ENCODE measurements at regions not wholly inside any gene's neighbourhood (a gene's known extent, or its start where the extent isn't known, plus 50 kb on each side); places are given as distances from the start of the nearest gene placed in this dataset.

GRCh38 chr1:188364927-188365449, 1536.2 kb downstream of the PLA2G4A start:
- no peak overlapping the region for H3K9ac ChIP-seq (ENCODE audit: low read depth, low read length)
- no peaks in the 10 kb centered on the region for H3K9me3 ChIP-seq (ENCODE audit: control insufficient read depth, insufficient read depth, low read length)
- H3K4me1 ChIP-seq (ENCODE audit: insufficient read depth, low read length), result peaks cover 6% of the 10 kb centered on the region
- no peaks in the 10 kb centered on the region for H3K36me3 ChIP-seq (ENCODE audit: insufficient read depth, low read length)

- no peak overlapping the region for H3K9ac ChIP-seq (ENCODE audit: low read depth, low read length)
- H3K36me3 ChIP-seq (ENCODE audit: insufficient read depth, low read length), result no peaks in the 10 kb centered on the region
- H3K9me3 ChIP-seq (ENCODE audit: control insufficient read depth, insufficient read depth, low read length), result no peaks in the 10 kb centered on the region
- H3K4me1 ChIP-seq (ENCODE audit: insufficient read depth, low read length), result peaks cover 6% of the 10 kb centered on the region
Observed at GRCh38 chr1:188365874-188366273, 1537.1 kb downstream of the PLA2G4A start.

- H3K9ac ChIP-seq (ENCODE audit: low read depth, low read length), result no peak overlapping the region
- no peaks in the 10 kb centered on the region for H3K9me3 ChIP-seq (ENCODE audit: control insufficient read depth, insufficient read depth, low read length)
- H3K36me3 ChIP-seq (ENCODE audit: insufficient read depth, low read length), result no peaks in the 10 kb centered on the region
- H3K4me1 ChIP-seq (ENCODE audit: insufficient read depth, low read length), result peaks cover 6% of the 10 kb centered on the region
Observed at GRCh38 chr1:188367661-188368060, 1538.9 kb downstream of the PLA2G4A start.

GRCh38 chr1:188371295-188371806, 1542.6 kb downstream of the PLA2G4A start:
- H3K4me1 ChIP-seq (ENCODE audit: insufficient read depth, low read length), result no peaks in the 10 kb centered on the region
- no peaks in the 10 kb centered on the region for H3K36me3 ChIP-seq (ENCODE audit: insufficient read depth, low read length)
- H3K9me3 ChIP-seq (ENCODE audit: control insufficient read depth, insufficient read depth, low read length), result no peaks in the 10 kb centered on the region
- H3K9ac ChIP-seq (ENCODE audit: low read depth, low read length), result no peak overlapping the region

GRCh38 chr1:188372821-188373220, 1544.1 kb downstream of the PLA2G4A start:
- H3K9ac ChIP-seq (ENCODE audit: low read depth, low read length), result no peak overlapping the region
- H3K4me1 ChIP-seq (ENCODE audit: insufficient read depth, low read length), result no peaks in the 10 kb centered on the region
- H3K36me3 ChIP-seq (ENCODE audit: insufficient read depth, low read length), result no peaks in the 10 kb centered on the region
- H3K9me3 ChIP-seq (ENCODE audit: control insufficient read depth, insufficient read depth, low read length), result no peaks in the 10 kb centered on the region

GRCh38 chr1:188382851-188383250, 1554.1 kb downstream of the PLA2G4A start:
- no peak overlapping the region for H3K9ac ChIP-seq (ENCODE audit: low read depth, low read length)

GRCh38 chr1:188386161-188386560, 1557.4 kb downstream of the PLA2G4A start:
- H3K9ac ChIP-seq (ENCODE audit: low read depth, low read length), result no peak overlapping the region
- no peaks in the 10 kb centered on the region for H3K9me3 ChIP-seq (ENCODE audit: control insufficient read depth, insufficient read depth, low read length)
- H3K4me1 ChIP-seq (ENCODE audit: insufficient read depth, low read length), result no peaks in the 10 kb centered on the region
- no peaks in the 10 kb centered on the region for H3K36me3 ChIP-seq (ENCODE audit: insufficient read depth, low read length)

More at GRCh38 chr1:188382851-188383250, 1554.1 kb downstream of the PLA2G4A start:
- no peaks in the 10 kb centered on the region for H3K36me3 ChIP-seq (ENCODE audit: insufficient read depth, low read length)
- H3K4me1 ChIP-seq (ENCODE audit: insufficient read depth, low read length), result no peaks in the 10 kb centered on the region
- no peaks in the 10 kb centered on the region for H3K9me3 ChIP-seq (ENCODE audit: control insufficient read depth, insufficient read depth, low read length)

GRCh38 chr1:188386666-188387065, 1557.9 kb downstream of the PLA2G4A start:
- H3K36me3 ChIP-seq (ENCODE audit: insufficient read depth, low read length), result no peaks in the 10 kb centered on the region

GRCh38 chr1:188394677-188395076, 1565.9 kb downstream of the PLA2G4A start:
- Histone ChIP-seq H3K9ac (ENCODE audit: low read depth, low read length) (no peak overlapping the region), H3K9me3 (ENCODE audit: control insufficient read depth, insufficient read depth, low read length) (no peaks in the 10 kb centered on the region), H3K4me1 (ENCODE audit: insufficient read depth, low read length) (no peaks in the 10 kb centered on the region), H3K36me3 (ENCODE audit: insufficient read depth, low read length) (no peaks in the 10 kb centered on the region)

More at GRCh38 chr1:188386666-188387065, 1557.9 kb downstream of the PLA2G4A start:
- Histone ChIP-seq H3K4me1 (ENCODE audit: insufficient read depth, low read length) (no peaks in the 10 kb centered on the region), H3K9me3 (ENCODE audit: control insufficient read depth, insufficient read depth, low read length) (no peaks in the 10 kb centered on the region), H3K9ac (ENCODE audit: low read depth, low read length) (no peak overlapping the region)

- Histone ChIP-seq H3K4me1 (ENCODE audit: insufficient read depth, low read length) (no peaks in the 10 kb centered on the region), H3K36me3 (ENCODE audit: insufficient read depth, low read length) (no peaks in the 10 kb centered on the region), H3K9ac (ENCODE audit: low read depth, low read length) (no peak overlapping the region), H3K9me3 (ENCODE audit: control insufficient read depth, insufficient read depth, low read length) (no peaks in the 10 kb centered on the region)
Observed at GRCh38 chr1:188397521-188397920, 1568.8 kb downstream of the PLA2G4A start.

GRCh38 chr1:188402986-188403385, 1574.2 kb downstream of the PLA2G4A start:
- H3K9ac ChIP-seq (ENCODE audit: low read depth, low read length), result no peak overlapping the region
- no peaks in the 10 kb centered on the region for H3K36me3 ChIP-seq (ENCODE audit: insufficient read depth, low read length)
- H3K9me3 ChIP-seq (ENCODE audit: control insufficient read depth, insufficient read depth, low read length), result no peaks in the 10 kb centered on the region
- H3K4me1 ChIP-seq (ENCODE audit: insufficient read depth, low read length), result no peaks in the 10 kb centered on the region

GRCh38 chr1:188406636-188407035, 1577.9 kb downstream of the PLA2G4A start:
- Histone ChIP-seq H3K9ac (ENCODE audit: low read depth, low read length) (no peak overlapping the region), H3K36me3 (ENCODE audit: insufficient read depth, low read length) (no peaks in the 10 kb centered on the region), H3K9me3 (ENCODE audit: control insufficient read depth, insufficient read depth, low read length) (no peaks in the 10 kb centered on the region), H3K4me1 (ENCODE audit: insufficient read depth, low read length) (no peaks in the 10 kb centered on the region)

GRCh38 chr1:188420177-188420576, 1591.4 kb downstream of the PLA2G4A start:
- H3K9me3 ChIP-seq (ENCODE audit: control insufficient read depth, insufficient read depth, low read length), result no peaks in the 10 kb centered on the region
- H3K4me1 ChIP-seq (ENCODE audit: insufficient read depth, low read length), result no peaks in the 10 kb centered on the region
- no peaks in the 10 kb centered on the region for H3K36me3 ChIP-seq (ENCODE audit: insufficient read depth, low read length)
- no peak overlapping the region for H3K9ac ChIP-seq (ENCODE audit: low read depth, low read length)

GRCh38 chr1:188423073-188423472, 1594.3 kb downstream of the PLA2G4A start:
- H3K9ac ChIP-seq (ENCODE audit: low read depth, low read length), result no peak overlapping the region
- H3K4me1 ChIP-seq (ENCODE audit: insufficient read depth, low read length), result no peaks in the 10 kb centered on the region
- H3K9me3 ChIP-seq (ENCODE audit: control insufficient read depth, insufficient read depth, low read length), result no peaks in the 10 kb centered on the region
- no peaks in the 10 kb centered on the region for H3K36me3 ChIP-seq (ENCODE audit: insufficient read depth, low read length)

- Histone ChIP-seq H3K36me3 (ENCODE audit: insufficient read depth, low read length) (no peaks in the 10 kb centered on the region), H3K9me3 (ENCODE audit: control insufficient read depth, insufficient read depth, low read length) (no peaks in the 10 kb centered on the region), H3K4me1 (ENCODE audit: insufficient read depth, low read length) (no peaks in the 10 kb centered on the region), H3K9ac (ENCODE audit: low read depth, low read length) (no peak overlapping the region)
Observed at GRCh38 chr1:188424176-188424575, 1595.4 kb downstream of the PLA2G4A start.
